ENCODE measurements at regions not wholly inside any gene's neighbourhood (a gene's known extent, or its start where the extent isn't known, plus 50 kb on each side); places are given as distances from the start of the nearest gene placed in this dataset.

DNA sequence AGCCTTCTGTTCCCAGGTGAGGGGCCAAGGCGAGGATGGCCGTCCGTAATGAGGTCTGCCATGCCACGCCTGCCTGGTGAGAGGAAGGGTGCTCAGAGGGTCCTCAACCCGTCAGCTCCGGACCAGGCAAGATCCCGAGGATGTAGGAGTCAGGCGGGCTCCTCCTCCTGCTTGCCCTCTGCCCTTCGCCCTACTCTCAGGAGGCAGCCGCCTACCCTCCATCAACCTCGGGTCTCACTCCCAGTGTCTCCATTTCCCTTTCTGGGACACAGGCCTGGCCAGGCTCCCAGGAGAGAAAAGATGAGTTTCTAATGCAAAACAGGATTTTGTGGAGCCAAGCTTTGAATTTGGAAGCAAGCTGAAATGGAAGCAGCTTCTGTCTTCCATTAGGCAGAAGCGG, 184.0 kb downstream of the PTPN20 start:
- TF ChIP-seq EZH2 (IDR thresholded peaks at IDR 0.05; ENCODE audit: low read length), result no peak
- no peak for TF ChIP-seq CTCF (optimal IDR thresholded peaks at IDR 0.05 in 1 of 3, IDR thresholded peaks at IDR 0.05 in 1 of 3, conservative IDR thresholded peaks at IDR 0.05 in 1 of 3; ENCODE audit: extremely low read depth in 1 of 3, insufficient read depth in 2 of 3, low read length in 3 of 3)
- no peak for DNase-seq (ENCODE audit: low read depth, low spot score)
- Histone ChIP-seq H3K79me2 (ENCODE audit: control insufficient read depth, insufficient read depth, low read length) (no peaks in the 10 kb centered on the region), H3K4me2 (ENCODE audit: control insufficient read depth, extremely low read depth, insufficient read depth, low read depth, low read length) (no peak overlapping the region), H3K27me3 (ENCODE audit: control insufficient read depth, extremely low read depth, insufficient read depth, low read length) (no peaks in the 10 kb centered on the region), H4K20me1 (ENCODE audit: control insufficient read depth, extremely low read depth, insufficient read depth, low read length) (no peaks in the 10 kb centered on the region), H3K9ac (ENCODE audit: control insufficient read depth, extremely low read depth, insufficient read depth, low read length) (no peak overlapping the region), H3K9me1 (ENCODE audit: control insufficient read depth, extremely low read depth, insufficient read depth, low read length) (no peaks in the 10 kb centered on the region), H3K27ac (ENCODE audit: control insufficient read depth, insufficient read depth, low read length) (no peak overlapping the region), H3K9me3 (ENCODE audit: control insufficient read depth, low read depth, low read length) (no peaks in the 10 kb centered on the region), H3K4me1 (ENCODE audit: control insufficient read depth, extremely low read depth, insufficient read depth, low read length) (no peaks in the 10 kb centered on the region), H3K4me3 (ENCODE audit: control insufficient read depth in 2 of 3, extremely low read depth in 1 of 3, insufficient read depth in 2 of 3, low read depth in 1 of 3, low read length in 3 of 3) (no peak overlapping the region), H2AFZ (ENCODE audit: control insufficient read depth, low read length) (no peak overlapping the region), H3K36me3 (ENCODE audit: control insufficient read depth in 2 of 2, extremely low read depth in 1 of 2, insufficient read depth in 2 of 2, low read length in 2 of 2) (no peaks in the 10 kb centered on the region)
- no peak for FAIRE-seq
- dilution Hi-C loops (cut with MboI; ENCODE audit: extremely low pct_ligation_motif_present, low sequenced_read_pairs), result loop anchor here (5.0 kb wide), 1 partner anchor 37 kb away; no protein-coding TSS in a partner anchor

DNA sequence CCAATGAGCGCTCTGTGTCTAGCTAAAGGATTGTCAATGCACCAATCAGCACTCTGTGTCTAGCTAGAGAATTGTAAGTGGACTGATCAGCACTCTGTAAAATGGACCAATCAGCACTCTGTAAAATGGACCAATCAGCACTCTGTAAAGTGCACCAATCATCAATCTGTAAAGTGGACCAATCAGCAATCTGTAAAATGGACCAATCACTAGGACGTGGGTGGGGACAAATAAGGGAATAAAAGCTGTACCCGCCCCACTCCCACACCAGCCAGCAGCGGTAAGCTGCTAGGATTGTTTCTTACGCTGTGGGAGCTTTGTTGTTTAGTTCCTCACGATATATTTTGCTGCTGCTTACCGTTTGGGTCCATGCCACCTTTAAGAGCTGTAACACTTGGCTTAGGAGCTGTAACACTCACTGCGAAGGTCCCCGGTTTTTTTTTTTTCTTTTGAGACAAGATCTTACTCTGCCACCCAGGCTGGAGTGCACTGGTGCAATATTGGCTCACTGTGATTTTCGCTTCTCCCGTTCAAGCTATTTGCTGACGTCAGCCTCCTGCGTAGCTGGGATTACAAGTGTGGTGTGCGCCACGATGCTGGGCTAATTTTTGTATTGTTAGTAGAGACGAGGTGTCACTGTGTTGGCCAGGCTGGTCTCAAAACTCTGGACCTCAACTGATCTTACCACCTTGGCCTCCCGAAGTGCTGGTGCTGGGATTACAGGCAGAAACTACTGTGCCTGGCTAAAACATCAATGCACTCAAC, 184.8 kb downstream of the PTPN20 start:
- no peak overlapping the region for H3K4me3 ChIP-seq (ENCODE audit: control insufficient read depth in 2 of 3, extremely low read depth in 1 of 3, insufficient read depth in 2 of 3, low read depth in 1 of 3, low read length in 3 of 3)
- H3K9ac ChIP-seq (ENCODE audit: control insufficient read depth, extremely low read depth, insufficient read depth, low read length), result no peak overlapping the region
- H3K9me3 ChIP-seq (ENCODE audit: control insufficient read depth, low read depth, low read length), result no peaks in the 10 kb centered on the region
- no peak for FAIRE-seq
- no peaks in the 10 kb centered on the region for H3K4me1 ChIP-seq (ENCODE audit: control insufficient read depth, extremely low read depth, insufficient read depth, low read length)
- no peak for TF ChIP-seq EZH2 (IDR thresholded peaks at IDR 0.05; ENCODE audit: low read length)
- no peak for TF ChIP-seq CTCF (optimal IDR thresholded peaks at IDR 0.05 in 1 of 3, IDR thresholded peaks at IDR 0.05 in 1 of 3, conservative IDR thresholded peaks at IDR 0.05 in 1 of 3; ENCODE audit: extremely low read depth in 1 of 3, insufficient read depth in 2 of 3, low read length in 3 of 3)
- dilution Hi-C loops (cut with MboI; ENCODE audit: extremely low pct_ligation_motif_present, low sequenced_read_pairs), result loop anchor here (5.0 kb wide), 1 partner anchor 36 kb away; no protein-coding TSS in a partner anchor
- H3K27me3 ChIP-seq (ENCODE audit: control insufficient read depth, extremely low read depth, insufficient read depth, low read length), result no peaks in the 10 kb centered on the region
- no peaks in the 10 kb centered on the region for H3K9me1 ChIP-seq (ENCODE audit: control insufficient read depth, extremely low read depth, insufficient read depth, low read length)
- H2AFZ ChIP-seq (ENCODE audit: control insufficient read depth, low read length), result no peak overlapping the region
- H3K4me2 ChIP-seq (ENCODE audit: control insufficient read depth, extremely low read depth, insufficient read depth, low read depth, low read length), result no peak overlapping the region
- H4K20me1 ChIP-seq (ENCODE audit: control insufficient read depth, extremely low read depth, insufficient read depth, low read length), result no peaks in the 10 kb centered on the region
- H3K79me2 ChIP-seq (ENCODE audit: control insufficient read depth, insufficient read depth, low read length), result no peaks in the 10 kb centered on the region
- DNase-seq (ENCODE audit: low read depth, low spot score), result no peak
- H3K36me3 ChIP-seq (ENCODE audit: control insufficient read depth in 2 of 2, extremely low read depth in 1 of 2, insufficient read depth in 2 of 2, low read length in 2 of 2), result no peaks in the 10 kb centered on the region
- no peak overlapping the region for H3K27ac ChIP-seq (ENCODE audit: control insufficient read depth, insufficient read depth, low read length)
